ENCODE measurements at regions not wholly inside any gene's neighbourhood (a gene's known extent, or its start where the extent isn't known, plus 50 kb on each side); places are given as distances from the start of the nearest gene placed in this dataset.

GRCh38 chr5:161030229-161030628, 178.2 kb upstream of the ATP10B start:
- no peak for TF ChIP-seq POLR2A (IDR thresholded peaks at IDR 0.05; ENCODE audit: borderline replicate concordance, extremely low read depth, insufficient read depth, insufficient read length)
- no peak for TF ChIP-seq ZFX (IDR thresholded peaks at IDR 0.05)
- no peak for TF ChIP-seq CTCF (IDR thresholded peaks at IDR 0.05 in 2 of 3, conservative IDR thresholded peaks at IDR 0.05 in 1 of 3; ENCODE audit: borderline replicate concordance in 1 of 3, insufficient read depth in 1 of 3, low read depth in 2 of 3, low read length in 2 of 3)
- no peak for TF ChIP-seq EZH2 (IDR thresholded peaks at IDR 0.05)
- no peak for TF ChIP-seq SIN3A (IDR thresholded peaks at IDR 0.05; ENCODE audit: low read depth)
- no peak for TF ChIP-seq ATF3 (IDR thresholded peaks at IDR 0.05)
- no peak for TF ChIP-seq EZH2phosphoT487 (IDR thresholded peaks at IDR 0.05; ENCODE audit: borderline replicate concordance)

Data from HCT116 (cell line).